ENCODE measurements at regions not wholly inside any gene's neighbourhood (a gene's known extent, or its start where the extent isn't known, plus 50 kb on each side); places are given as distances from the start of the nearest gene placed in this dataset.

DNA sequence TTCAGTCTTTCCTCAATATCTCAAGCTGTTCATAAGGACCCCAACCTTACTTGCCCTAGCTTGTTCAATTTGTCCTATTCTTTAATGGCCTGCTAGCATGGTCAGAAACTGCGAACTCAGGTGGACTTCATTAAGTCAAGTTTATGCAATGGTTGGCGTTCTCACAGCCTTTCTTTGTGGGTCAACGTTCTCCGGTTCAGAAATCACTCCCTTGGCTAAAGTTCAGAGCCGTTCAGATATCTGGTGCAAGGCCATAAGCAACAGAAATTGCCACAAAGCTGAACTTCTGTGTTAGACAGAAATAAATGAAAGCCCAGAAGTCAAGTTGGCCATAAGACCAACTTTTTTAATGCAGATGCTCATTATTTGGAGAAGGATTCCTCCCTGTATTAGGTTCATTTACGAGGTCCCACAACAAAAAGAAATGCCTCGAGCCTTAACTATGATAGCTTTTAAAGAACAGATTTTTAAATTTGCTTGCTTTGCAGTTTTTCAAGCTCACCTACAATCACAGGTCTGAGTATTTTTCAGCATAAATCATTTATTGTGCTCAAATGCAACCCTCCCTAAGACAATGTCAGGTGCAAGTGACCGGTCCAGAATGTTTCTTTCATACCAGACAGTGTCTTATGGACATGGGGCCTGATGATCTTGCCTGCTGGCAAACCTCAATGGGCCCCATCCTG is 140.2 kb upstream of the COL11A1 start:
- Histone ChIP-seq H3K4me1 (no peaks in the 10 kb centered on the region), H3K4me3 (no peak overlapping the region), H3K27me3 (no peaks in the 10 kb centered on the region), H3K36me3 (no peaks in the 10 kb centered on the region), H3K9me3 (replicated peaks) (no peaks in the 10 kb centered on the region), H3K27ac (no peak overlapping the region)
- DNase-seq, result no peak

DNA sequence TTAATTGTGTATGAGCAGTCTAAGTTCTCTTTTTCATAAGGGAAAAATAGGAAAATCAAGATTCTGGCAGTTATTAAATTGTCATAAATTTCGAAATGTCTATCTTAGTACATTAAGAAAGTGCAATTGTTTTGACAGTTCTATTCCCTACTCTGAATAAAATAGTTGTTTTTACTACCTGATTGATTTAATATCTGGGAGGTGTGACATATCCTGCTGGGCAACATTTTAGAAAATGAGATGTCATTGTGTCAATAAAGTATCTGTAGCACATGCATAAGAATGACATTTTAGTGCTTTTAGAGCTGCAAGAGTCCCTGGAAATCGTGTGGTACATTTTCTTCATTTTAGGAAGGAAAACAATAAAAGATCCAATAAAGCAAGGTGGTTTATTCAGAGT is 139.2 kb upstream of the COL11A1 start:
- H3K27me3 ChIP-seq, result no peaks in the 10 kb centered on the region
- no peak overlapping the region for H3K4me3 ChIP-seq
- H3K4me1 ChIP-seq, result no peaks in the 10 kb centered on the region
- H3K36me3 ChIP-seq, result no peaks in the 10 kb centered on the region
- H3K9me3 ChIP-seq (replicated peaks), result no peaks in the 10 kb centered on the region
- no peak for DNase-seq
- no peak overlapping the region for H3K27ac ChIP-seq

DNA sequence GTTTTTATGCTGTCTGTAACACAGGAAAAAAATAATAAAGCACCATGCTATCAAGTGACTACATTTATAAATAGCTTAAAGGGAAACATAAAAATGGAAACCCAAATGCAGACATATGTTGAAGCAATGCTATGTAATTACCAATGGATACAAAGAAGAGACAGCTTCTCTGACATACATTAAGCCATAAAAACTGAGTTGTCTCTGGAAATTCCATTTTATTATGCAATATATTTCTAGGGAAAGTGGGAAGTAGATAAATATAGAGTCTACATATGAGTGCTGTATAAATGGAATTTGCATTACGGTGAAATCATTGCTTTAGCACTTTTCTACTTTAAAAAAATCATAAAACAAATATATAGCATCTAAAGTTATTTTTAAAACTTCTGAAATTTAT is 135.2 kb upstream of the COL11A1 start:
- Histone ChIP-seq H3K27me3 (no peaks in the 10 kb centered on the region), H3K27ac (no peak overlapping the region), H3K4me3 (no peak overlapping the region), H3K4me1 (no peaks in the 10 kb centered on the region), H3K9me3 (replicated peaks) (no peaks in the 10 kb centered on the region), H3K36me3 (no peaks in the 10 kb centered on the region)
- DNase-seq, result no peak

DNA sequence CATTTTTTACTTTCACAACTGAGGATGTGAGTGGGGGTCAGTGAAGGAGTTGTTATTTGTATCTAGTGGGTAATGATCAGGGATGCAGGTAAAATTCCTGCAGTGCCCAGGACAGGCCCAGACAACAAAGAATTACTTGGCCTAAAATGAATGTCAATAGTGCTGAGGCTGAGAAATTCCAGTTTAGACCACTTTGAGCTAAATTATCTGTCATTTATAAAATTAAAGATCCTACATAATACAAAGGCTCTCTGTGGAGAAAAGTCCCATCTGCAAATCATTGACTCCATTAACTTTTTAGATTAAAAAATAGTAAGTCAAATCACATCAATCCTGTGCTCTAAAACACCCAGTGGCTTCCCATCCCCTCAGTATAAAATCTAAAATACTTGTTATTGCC is 130.7 kb upstream of the COL11A1 start:
- Histone ChIP-seq H3K4me1 (no peaks in the 10 kb centered on the region), H3K4me3 (no peak overlapping the region), H3K27me3 (no peaks in the 10 kb centered on the region), H3K36me3 (no peaks in the 10 kb centered on the region), H3K9me3 (replicated peaks) (no peaks in the 10 kb centered on the region), H3K27ac (no peak overlapping the region)
- DNase-seq, result no peak

DNA sequence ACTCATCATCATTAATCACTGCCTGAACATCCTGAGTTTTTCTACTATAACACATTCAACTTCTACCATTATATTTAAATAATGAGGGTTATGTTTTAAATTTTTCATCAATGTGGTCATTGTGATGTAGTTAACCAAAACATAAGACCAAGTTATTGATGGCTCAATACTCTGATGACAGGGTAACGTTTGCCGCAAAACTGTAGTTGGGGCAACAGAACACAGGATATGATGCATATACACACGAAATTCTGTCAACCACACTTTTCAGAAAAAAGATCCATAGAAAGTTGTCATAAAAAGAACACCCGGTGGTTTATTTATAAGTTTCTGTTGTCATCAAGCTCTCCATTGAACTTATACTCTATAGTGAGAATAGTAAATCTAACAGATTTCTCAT is 121.7 kb upstream of the COL11A1 start:
- no peak for DNase-seq
- H3K4me3 ChIP-seq, result no peak overlapping the region
- H3K4me1 ChIP-seq, result no peaks in the 10 kb centered on the region
- no peaks in the 10 kb centered on the region for H3K36me3 ChIP-seq
- no peak overlapping the region for H3K27ac ChIP-seq
- no peaks in the 10 kb centered on the region for H3K9me3 ChIP-seq (replicated peaks)
- no peaks in the 10 kb centered on the region for H3K27me3 ChIP-seq

DNA sequence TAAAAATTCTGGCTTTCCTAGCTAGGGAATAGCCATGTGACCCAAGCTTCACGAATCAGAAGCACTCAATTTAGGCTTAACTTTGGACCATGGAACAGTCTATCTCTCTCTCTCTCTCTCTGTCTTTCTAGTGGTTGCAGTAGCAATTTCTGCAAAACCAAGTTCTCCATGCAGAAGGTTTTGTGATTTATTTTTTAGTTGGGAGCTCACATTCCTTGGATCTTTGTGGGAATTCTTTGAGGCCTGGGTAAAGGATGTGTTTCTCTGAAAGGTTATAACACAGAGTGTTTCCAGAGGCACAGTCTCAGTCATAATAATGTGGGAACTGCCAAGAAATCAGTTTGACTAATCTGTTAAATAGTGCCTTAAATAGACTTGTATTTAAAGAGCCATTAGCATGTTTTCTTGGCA is 112.3 kb upstream of the COL11A1 start:
- DNase-seq, result no peak
- H3K27me3 ChIP-seq, result no peaks in the 10 kb centered on the region
- H3K4me1 ChIP-seq, result no peaks in the 10 kb centered on the region
- H3K9me3 ChIP-seq (replicated peaks), result no peaks in the 10 kb centered on the region
- no peaks in the 10 kb centered on the region for H3K36me3 ChIP-seq
- no peak overlapping the region for H3K27ac ChIP-seq
- H3K4me3 ChIP-seq, result no peak overlapping the region

DNA sequence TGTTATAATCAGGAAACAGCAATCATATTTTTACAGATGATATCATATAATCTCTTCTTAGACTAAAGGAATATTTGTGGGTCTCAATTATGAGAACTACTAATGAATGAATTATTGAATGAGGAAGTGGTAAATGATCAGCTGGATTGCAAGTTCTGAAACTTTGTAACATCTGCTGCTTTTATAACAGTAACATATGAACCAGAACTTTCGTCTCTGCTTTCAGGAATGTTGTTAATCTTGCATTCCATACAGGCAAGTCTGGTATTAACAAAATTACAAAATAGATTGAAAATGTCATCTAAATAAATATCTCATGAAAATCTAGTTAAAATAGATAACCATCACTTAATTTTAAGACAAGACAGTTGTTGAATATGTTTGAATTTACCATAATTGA is 110.5 kb upstream of the COL11A1 start:
- H3K27ac ChIP-seq, result no peak overlapping the region
- H3K4me3 ChIP-seq, result no peak overlapping the region
- H3K4me1 ChIP-seq, result no peaks in the 10 kb centered on the region
- no peaks in the 10 kb centered on the region for H3K36me3 ChIP-seq
- H3K9me3 ChIP-seq (replicated peaks), result no peaks in the 10 kb centered on the region
- no peak for DNase-seq
- H3K27me3 ChIP-seq, result no peaks in the 10 kb centered on the region

DNA sequence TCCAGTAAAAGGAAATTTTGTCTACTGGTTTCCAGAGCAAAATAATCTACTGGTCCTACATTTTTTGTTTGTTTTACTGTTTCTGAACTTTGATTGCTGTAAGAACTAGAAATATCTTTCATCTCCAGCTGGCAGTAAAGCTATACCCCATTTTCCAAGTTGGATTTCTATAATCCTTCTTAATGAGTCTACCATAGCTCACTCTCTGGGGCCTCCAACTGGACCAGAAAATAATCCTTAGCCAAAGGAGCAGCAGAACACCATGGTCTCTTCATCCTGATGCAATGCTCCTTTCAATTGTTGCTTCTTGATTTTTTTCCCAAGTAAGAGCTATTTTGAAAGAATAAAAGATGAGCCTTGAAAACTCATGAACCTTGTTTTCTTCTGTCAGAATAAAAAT is 110.0 kb upstream of the COL11A1 start:
- no peak for DNase-seq
- Histone ChIP-seq H3K4me3 (no peak overlapping the region), H3K36me3 (no peaks in the 10 kb centered on the region), H3K4me1 (no peaks in the 10 kb centered on the region), H3K9me3 (replicated peaks) (no peaks in the 10 kb centered on the region), H3K27me3 (no peaks in the 10 kb centered on the region), H3K27ac (no peak overlapping the region)

DNA sequence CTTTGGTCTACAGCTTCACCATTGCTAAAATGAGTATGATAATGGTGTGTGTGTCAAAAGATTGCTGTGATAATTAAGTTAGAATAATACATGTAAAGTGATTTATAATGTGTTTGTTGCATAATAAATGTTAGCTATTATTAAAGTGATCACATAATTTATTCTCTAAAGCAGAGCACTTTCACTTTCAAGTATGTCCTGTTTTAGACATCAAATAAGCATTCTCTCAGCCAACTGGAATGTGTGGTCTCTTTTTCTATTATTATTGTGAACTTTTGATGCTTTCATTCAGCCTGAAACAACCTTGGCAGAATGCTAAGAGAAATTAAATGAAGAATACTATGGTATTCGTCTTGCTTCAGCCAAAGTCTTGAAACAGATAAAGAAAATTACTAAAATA is 102.8 kb upstream of the COL11A1 start:
- Histone ChIP-seq H3K4me3 (no peak overlapping the region), H3K27ac (no peak overlapping the region), H3K36me3 (no peaks in the 10 kb centered on the region), H3K4me1 (no peaks in the 10 kb centered on the region), H3K9me3 (replicated peaks) (no peaks in the 10 kb centered on the region), H3K27me3 (no peaks in the 10 kb centered on the region)
- no peak for DNase-seq

DNA sequence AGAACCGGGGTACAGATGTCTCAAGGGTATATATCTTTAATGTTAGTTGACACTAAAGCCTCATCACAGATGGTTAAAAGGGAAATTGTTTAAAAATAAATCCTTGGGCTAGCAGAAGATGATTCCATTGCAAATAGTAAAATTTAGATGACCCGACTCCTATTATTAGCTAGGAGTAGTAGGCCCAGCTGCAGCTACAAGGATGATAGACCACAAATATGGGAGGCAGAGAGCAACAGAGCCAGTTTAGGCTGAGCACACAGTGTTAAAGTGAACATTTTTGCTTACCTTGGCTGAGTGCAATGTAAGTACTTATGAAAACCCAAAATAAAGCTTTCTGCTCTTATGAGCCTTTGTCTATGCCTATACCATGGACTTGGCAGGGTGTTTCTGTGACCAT is 100.5 kb upstream of the COL11A1 start:
- DNase-seq, result peak in 1 of 2 experiments; percentile 5
- H3K27ac ChIP-seq, result no peak overlapping the region
- no peaks in the 10 kb centered on the region for H3K9me3 ChIP-seq (replicated peaks)
- no peaks in the 10 kb centered on the region for H3K36me3 ChIP-seq
- 0 out of 2 replicates have a peak, but pooled peaks cover 4% of the 10 kb centered on the region for H3K4me1 ChIP-seq
- no peaks in the 10 kb centered on the region for H3K27me3 ChIP-seq
- no peak overlapping the region for H3K4me3 ChIP-seq

DNA sequence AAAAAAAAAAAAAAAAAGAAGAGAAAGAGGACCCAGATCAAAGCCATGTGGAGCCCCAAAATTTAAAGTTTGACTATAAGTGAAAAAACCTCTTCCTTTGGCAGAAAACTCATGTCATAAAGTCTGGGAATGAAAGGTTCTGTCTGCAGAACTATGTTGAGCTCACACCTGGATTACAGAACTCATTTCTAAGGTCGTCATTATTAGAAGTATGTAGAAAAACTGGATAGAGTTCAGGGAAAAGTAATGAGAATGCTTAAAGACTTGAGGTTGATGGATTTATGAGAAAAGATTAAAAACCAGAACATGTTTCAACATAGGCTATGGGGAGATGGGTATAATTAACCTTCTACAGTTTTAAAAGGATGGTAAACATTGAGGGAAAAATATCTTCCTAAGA is 90.7 kb upstream of the COL11A1 start:
- no peaks in the 10 kb centered on the region for H3K36me3 ChIP-seq
- no peak for DNase-seq
- H3K27ac ChIP-seq, result no peak overlapping the region
- no peaks in the 10 kb centered on the region for H3K9me3 ChIP-seq (replicated peaks)
- peaks cover 4% of the 10 kb centered on the region; the same call in 1 of the 2 replicates for H3K4me1 ChIP-seq
- H3K4me3 ChIP-seq, result no peak overlapping the region
- no peaks in the 10 kb centered on the region for H3K27me3 ChIP-seq

DNA sequence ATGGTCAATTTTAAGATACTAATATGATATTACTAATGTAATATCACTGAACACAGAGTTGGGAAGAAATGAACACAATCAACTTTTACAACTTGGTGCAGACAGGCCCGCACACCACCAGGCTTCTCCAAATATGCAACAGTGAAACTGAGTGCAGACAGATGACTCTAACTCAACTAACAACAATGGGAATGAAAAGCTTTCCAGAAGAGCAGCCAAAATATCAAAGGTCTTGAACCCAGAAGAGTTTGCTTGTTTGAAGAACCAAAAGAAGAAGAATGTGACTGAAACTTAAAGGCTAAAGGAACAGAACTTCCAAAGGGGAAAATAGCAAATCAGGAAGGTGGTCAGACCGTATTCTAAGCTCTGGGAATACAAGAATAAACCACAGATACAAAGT is 89.8 kb upstream of the COL11A1 start:
- Histone ChIP-seq H3K4me3 (no peak overlapping the region), H3K9me3 (replicated peaks) (no peaks in the 10 kb centered on the region), H3K4me1 (peaks cover 5% of the 10 kb centered on the region; the same call in 1 of the 2 replicates), H3K36me3 (no peaks in the 10 kb centered on the region), H3K27me3 (no peaks in the 10 kb centered on the region), H3K27ac (no peak overlapping the region)
- no peak for DNase-seq

DNA sequence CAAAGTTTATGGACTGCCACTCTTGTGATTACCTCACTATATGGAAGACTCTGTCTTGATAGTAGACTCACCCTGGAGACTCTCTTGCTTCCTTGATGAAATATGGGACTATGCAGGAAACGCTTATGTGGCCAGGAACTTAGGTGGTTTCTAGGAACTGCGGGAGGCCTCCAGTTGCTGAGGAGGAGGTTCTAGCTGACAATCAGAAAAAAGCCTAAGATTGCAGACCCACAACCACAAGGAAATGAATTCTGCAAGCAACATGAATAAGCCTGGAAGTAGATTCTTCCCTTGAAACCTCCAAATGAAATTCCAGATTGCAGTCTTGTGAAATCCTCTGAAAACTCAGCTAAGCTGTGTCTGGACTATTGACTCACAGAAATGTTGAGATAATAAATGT is 88.9 kb upstream of the COL11A1 start:
- Histone ChIP-seq H3K27ac (no peak overlapping the region), H3K9me3 (replicated peaks) (no peaks in the 10 kb centered on the region), H3K4me3 (no peak overlapping the region), H3K36me3 (no peaks in the 10 kb centered on the region), H3K4me1 (peaks cover 5% of the 10 kb centered on the region; the same call in 1 of the 2 replicates), H3K27me3 (no peaks in the 10 kb centered on the region)
- no peak for DNase-seq

DNA sequence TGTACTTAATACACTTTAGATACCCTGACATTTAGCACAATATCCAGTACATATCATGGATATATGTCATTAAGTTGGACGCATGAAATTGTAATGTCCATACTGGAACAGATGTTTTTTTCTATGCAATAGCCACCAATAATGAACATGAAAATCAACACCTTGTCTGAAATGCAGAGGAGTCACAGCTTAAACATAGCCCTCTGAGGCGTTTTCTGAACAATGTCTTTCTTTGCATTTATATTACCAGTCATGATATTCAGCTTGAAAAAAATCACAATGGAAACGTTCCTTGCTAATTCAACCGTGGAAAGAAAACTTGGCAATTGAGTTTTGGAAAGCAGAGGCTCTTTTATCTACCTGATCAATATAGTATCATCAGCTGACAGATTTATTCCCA is 86.7 kb upstream of the COL11A1 start:
- no peaks in the 10 kb centered on the region for H3K9me3 ChIP-seq (replicated peaks)
- H3K36me3 ChIP-seq, result no peaks in the 10 kb centered on the region
- H3K4me3 ChIP-seq, result no peak overlapping the region
- no peak overlapping the region for H3K27ac ChIP-seq
- no peak for DNase-seq
- no peaks in the 10 kb centered on the region for H3K27me3 ChIP-seq
- peaks cover 8% of the 10 kb centered on the region; the same call in 1 of the 2 replicates for H3K4me1 ChIP-seq

DNA sequence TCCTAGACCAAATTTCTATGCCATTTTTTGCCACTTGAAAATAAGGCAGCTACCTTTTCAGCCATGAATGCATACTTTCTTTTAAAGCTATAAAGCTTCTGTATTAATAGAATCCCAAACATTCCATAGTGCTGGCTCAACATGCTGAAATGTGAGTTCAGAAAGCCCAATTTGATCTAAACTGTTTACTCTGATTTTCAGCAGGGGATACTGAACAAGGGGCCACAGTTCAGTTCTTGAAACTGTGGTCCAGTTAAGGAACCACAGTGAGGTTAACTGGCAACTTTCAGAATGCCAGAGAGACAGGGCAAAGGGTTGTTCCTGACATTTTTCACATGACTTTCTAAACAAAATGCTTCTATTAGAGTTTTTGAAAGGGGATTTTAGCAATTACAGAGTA is 85.7 kb upstream of the COL11A1 start:
- no peak for DNase-seq
- Histone ChIP-seq H3K27ac (no peak overlapping the region), H3K9me3 (replicated peaks) (no peaks in the 10 kb centered on the region), H3K4me3 (no peak overlapping the region), H3K4me1 (peaks cover 8% of the 10 kb centered on the region; the same call in 1 of the 2 replicates), H3K36me3 (no peaks in the 10 kb centered on the region), H3K27me3 (no peaks in the 10 kb centered on the region)

DNA sequence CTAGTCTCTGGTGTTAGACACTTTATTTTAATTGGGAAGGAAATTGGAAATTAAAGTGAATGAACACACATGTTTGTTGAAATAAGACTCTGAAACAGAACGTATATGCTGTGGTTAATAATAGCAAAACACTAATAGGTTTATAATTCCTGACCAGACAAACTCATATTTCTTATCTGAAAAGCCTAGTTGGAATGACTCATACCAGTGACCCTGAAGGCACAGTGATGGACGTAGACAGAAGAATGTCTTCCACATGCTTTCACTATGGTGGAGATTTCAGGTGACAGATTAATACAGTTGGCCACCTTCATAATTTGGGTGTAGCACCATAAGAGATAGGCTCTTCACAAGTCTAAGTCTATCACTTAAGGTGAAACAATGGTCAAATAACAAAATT is 83.0 kb upstream of the COL11A1 start:
- H3K4me1 ChIP-seq, result peaks cover 8% of the 10 kb centered on the region; the same call in 1 of the 2 replicates
- H3K36me3 ChIP-seq, result no peaks in the 10 kb centered on the region
- no peaks in the 10 kb centered on the region for H3K9me3 ChIP-seq (replicated peaks)
- no peak for DNase-seq
- H3K4me3 ChIP-seq, result no peak overlapping the region
- no peaks in the 10 kb centered on the region for H3K27me3 ChIP-seq
- H3K27ac ChIP-seq, result no peak overlapping the region
